HepG2 (cell line): ENCODE measurements at regions not wholly inside any gene's neighbourhood (a gene's known extent, or its start where the extent isn't known, plus 50 kb on each side); places are given as distances from the start of the nearest gene placed in this dataset.

ENCODE experiments used
- ATAC-seq: fragments of 200-7000 bp; cut with Tn5 transposase; 3 replicates; pipeline ENCODE4 v1.9.1; 2020; ENCODE audit warnings: mild to moderate bottlenecking, moderate library complexity
- BruUV-seq: library from RNA; stranded (reverse); fragments of 400-500 nt; replicated peaks from 2 replicates; lab custom pipeline; 2021; lab: Mats Ljungman, UMichigan
- CTCF ChIA-PET: fragments of 300-600 bp; formaldehyde crosslinking; extraction: SDS; loops from one replicate; lab custom pipeline; 2021; ENCODE audit warnings: low total read pairs, inconsistent platforms, low intra/inter-chr PET ratio; lab: Yijun Ruan, JAX
- POLR2A ChIA-PET: fragments of 350-600 bp; sonication (Branson Sonifier 250); formaldehyde crosslinking; loops from one replicate; lab custom pipeline; 2020; ENCODE audit warnings: antibody characterized with exemption, inconsistent platforms; lab: Yijun Ruan, JAX
- DNase-seq: peaks from one replicate; pipeline ENCODE4 v3.0.0-alpha.2; 2015; ENCODE audit warnings: low spot score
- FAIRE-seq: peaks from 3 replicates; lab custom pipeline; 2011; peaks lifted over from hg19 to GRCh38; lab: Jason Lieb, UNC
- H2AFZ ChIP-seq: one replicate; pipeline ENCODE4 v1.6.1; 2011; ENCODE audit warnings: low read length, inconsistent platforms
- H3K27ac ChIP-seq: fragments of 300-600 bp; 3 replicates; pipeline ENCODE4 v1.8.0; 2011; ENCODE audit warnings: mixed run types, mild to moderate bottlenecking, mixed read lengths, low read length, inconsistent platforms; ENCODE audit not compliant: insufficient read depth; ENCODE audit errors: extremely low read length
- H3K27me3 ChIP-seq, 2 experiments: fragments of 200-600 bp in 1 of 2; 2 replicates in 1 of 2; 3 replicates in 1 of 2; pipeline versions ENCODE4 v1.6.0 to v1.8.0; 2011; ENCODE audit warnings: low read length in 2 of 2, mild to moderate bottlenecking in 2 of 2, moderate library complexity in 2 of 2, inconsistent platforms in 1 of 2; ENCODE audit not compliant: insufficient read depth in 2 of 2, control insufficient read depth in 1 of 2
- H3K36me3 ChIP-seq, 2 experiments: fragments of 200-600 bp in 1 of 2; replicated peaks in 1 of 2; 2 replicates in 1 of 2; 3 replicates in 1 of 2; pipeline versions ENCODE4 v1.5.1 to v1.8.0; 2011; ENCODE audit warnings: low read length in 2 of 2, inconsistent platforms in 1 of 2; ENCODE audit not compliant: insufficient read depth in 2 of 2, control insufficient read depth in 1 of 2
- H3K4me1 ChIP-seq: 2 replicates; pipeline ENCODE4 v1.5.1; 2012; ENCODE audit warnings: low read length, inconsistent platforms; ENCODE audit not compliant: insufficient read depth
- H3K4me2 ChIP-seq: 2 replicates; pipeline ENCODE4 v1.6.0; 2011; ENCODE audit warnings: low read depth, low read length, inconsistent platforms
- H3K4me3 ChIP-seq, 3 experiments: fragments of 200-600 bp in 1 of 3; sonication (generic), shearing (Covaris generic) in 1 of 3; replicated peaks in 1 of 3; 2 replicates each; pipeline ENCODE4 v1.5.1; 2011 to 2016; ENCODE audit warnings: low read length in 3 of 3, inconsistent platforms in 2 of 3, low read depth in 2 of 3, mild to moderate bottlenecking in 2 of 3, control low read depth in 1 of 3, mixed read lengths in 1 of 3; ENCODE audit not compliant: insufficient read depth in 1 of 3
- H3K79me2 ChIP-seq: one replicate; pipeline ENCODE4 v1.6.1; 2011; ENCODE audit warnings: low read length, inconsistent platforms; ENCODE audit not compliant: insufficient read depth
- H3K9ac ChIP-seq: 2 replicates; pipeline ENCODE4 v1.6.0; 2011; ENCODE audit warnings: mild to moderate bottlenecking, low read depth, low read length, inconsistent platforms; ENCODE audit not compliant: insufficient read depth
- H3K9me3 ChIP-seq: 2 replicates; pipeline ENCODE4 v1.5.1; 2012; ENCODE audit warnings: mild to moderate bottlenecking, low read length
- H4K20me1 ChIP-seq: 2 replicates; pipeline ENCODE4 v1.6.0; 2011; ENCODE audit warnings: inconsistent platforms, mild to moderate bottlenecking, low read length, moderate library complexity; ENCODE audit not compliant: insufficient read depth
- ARHGAP35 ChIP-seq: sonication (generic); formaldehyde crosslinking; IDR thresholded peaks from 2 replicates; pipeline ENCODE4 v1.9.0; 2022; ENCODE audit warnings: mild to moderate bottlenecking, inconsistent platforms, moderate library complexity, missing genetic modification reagents, borderline replicate concordance
- CBFB ChIP-seq: sonication (generic); formaldehyde crosslinking; IDR thresholded peaks from 2 replicates; pipeline ENCODE4 v1.4.0; 2020; ENCODE audit warnings: missing genetic modification reagents
- CBX5 ChIP-seq: sonication (generic); formaldehyde crosslinking; IDR thresholded peaks from 2 replicates; pipeline ENCODE4 v1.4.0; 2020; ENCODE audit warnings: missing genetic modification reagents, borderline replicate concordance
- ERF ChIP-seq: IDR thresholded peaks from 2 replicates; pipeline ENCODE4 v1.6.1; 2018; ENCODE audit warnings: missing biosample characterization, missing genetic modification reagents
- FOXJ3 ChIP-seq: sonication (generic); formaldehyde crosslinking; IDR thresholded peaks from 2 replicates; pipeline ENCODE4 v1.4.0; 2020; ENCODE audit warnings: missing genetic modification reagents, mild to moderate bottlenecking, borderline replicate concordance
- HMG20A ChIP-seq: IDR thresholded peaks from 2 replicates; pipeline ENCODE4 v1.6.1; 2016; ENCODE audit warnings: borderline replicate concordance
- HOXA3 ChIP-seq: sonication (generic); formaldehyde crosslinking; IDR thresholded peaks from 2 replicates; pipeline ENCODE4 v1.5.0; 2020; ENCODE audit warnings: missing genetic modification reagents
- SETDB1 ChIP-seq: sonication (generic); formaldehyde crosslinking; IDR thresholded peaks from 2 replicates; pipeline ENCODE4 v1.5.1; 2020; ENCODE audit warnings: missing genetic modification reagents, mild to moderate bottlenecking, borderline replicate concordance
- YEATS2 ChIP-seq: sonication (generic); formaldehyde crosslinking; IDR thresholded peaks from 2 replicates; pipeline ENCODE4 v1.4.0; 2020; ENCODE audit warnings: missing genetic modification reagents, borderline replicate concordance
- ZEB1 ChIP-seq: IDR thresholded peaks from 2 replicates; pipeline ENCODE4 v1.6.1; 2012; ENCODE audit warnings: mild to moderate bottlenecking, low read depth, inconsistent platforms; ENCODE audit not compliant: insufficient replicate concordance
- ZNF30 ChIP-seq: sonication (generic); formaldehyde crosslinking; IDR thresholded peaks from 2 replicates; pipeline ENCODE4 v1.5.0; 2020; ENCODE audit warnings: mild to moderate bottlenecking, missing genetic modification reagents
- ZNF7 ChIP-seq: IDR thresholded peaks from 2 replicates; pipeline ENCODE4 v1.6.1; 2016; ENCODE audit warnings: missing biosample characterization, missing genetic modification reagents
- WGBS: methylation state at CpG from one replicate; pipeline ENCODE4 v1.1.6; 2017; ENCODE audit warnings: low lambda C conversion rate; 5-methylcytosine and 5-hydroxymethylcytosine counted together
- in situ Hi-C: cut with HindIII; loops from 2 replicates; pipeline ENCODE4 v1.10.0; 2017; ENCODE audit warnings: low pct_unique_long_range_greater_than_20kb; ENCODE audit not compliant: extremely low pct_ligation_motif_present
- intact Hi-C: fragments of 100-400 bp; cut with micrococcal nuclease; formaldehyde crosslinking; loops from one replicate; pipeline ENCODE4 v1.10.0; 2022; ENCODE audit not compliant: unreplicated experiment
- TF ChIP-seq, protein P1 (sequence below): sonication (generic); formaldehyde crosslinking; IDR thresholded peaks from 2 replicates; pipeline ENCODE4 v1.4.0; 2020; ENCODE audit warnings: mild to moderate bottlenecking, missing genetic modification reagents
- TF ChIP-seq, protein P2 (sequence below): sonication (generic); formaldehyde crosslinking; IDR thresholded peaks from 2 replicates; pipeline ENCODE4 v1.5.0; 2020; ENCODE audit warnings: missing genetic modification reagents, mild to moderate bottlenecking, borderline replicate concordance
- TF ChIP-seq, protein P3 (sequence below): sonication (generic); formaldehyde crosslinking; IDR thresholded peaks from 2 replicates; pipeline ENCODE4 v1.5.0; 2020; ENCODE audit warnings: mild to moderate bottlenecking, missing genetic modification reagents

DNA sequence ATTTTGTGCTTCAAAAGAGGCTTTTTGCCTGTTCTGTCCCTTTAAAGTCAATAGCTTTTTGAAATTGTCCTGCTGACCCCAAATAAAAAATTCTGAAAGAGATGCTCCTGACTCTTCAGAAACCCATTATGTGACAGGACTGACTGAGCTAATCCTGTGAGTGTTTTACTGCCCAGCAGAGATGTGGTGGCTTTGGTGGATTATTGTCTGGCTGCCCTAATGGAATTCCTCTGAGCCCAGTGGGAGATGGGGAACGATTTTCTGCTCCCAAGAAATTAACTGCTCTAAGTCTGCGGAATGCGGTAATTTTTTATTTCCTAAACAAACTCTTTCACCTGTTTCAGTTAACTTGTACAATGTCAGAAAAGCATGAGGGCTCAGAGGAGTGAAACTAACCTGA is 258.2 kb downstream of the IKZF2 start:
- no peaks in the 10 kb centered on the region for H3K36me3 ChIP-seq
- ChIA-PET POLR2A (no interaction called here), CTCF (no interaction called here)
- DNase-seq (no peak), FAIRE-seq (no peak), ATAC-seq (no peak)
- no peaks in the 10 kb centered on the region for H3K9me3 ChIP-seq
- H3K9ac ChIP-seq = no peak overlapping the region
- BruUV-seq = no TSS peak
- H2AFZ ChIP-seq = no peak overlapping the region
- intact Hi-C loops (no loop called here), in situ Hi-C loops (loop anchor here (10.0 kb wide), 1 partner anchor 208 kb away; no protein-coding TSS in a partner anchor)
- TF ChIP-seq, protein P1, sequence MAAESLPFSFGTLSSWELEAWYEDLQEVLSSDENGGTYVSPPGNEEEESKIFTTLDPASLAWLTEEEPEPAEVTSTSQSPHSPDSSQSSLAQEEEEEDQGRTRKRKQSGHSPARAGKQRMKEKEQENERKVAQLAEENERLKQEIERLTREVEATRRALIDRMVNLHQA = no peak
- TF ChIP-seq, protein P2, sequence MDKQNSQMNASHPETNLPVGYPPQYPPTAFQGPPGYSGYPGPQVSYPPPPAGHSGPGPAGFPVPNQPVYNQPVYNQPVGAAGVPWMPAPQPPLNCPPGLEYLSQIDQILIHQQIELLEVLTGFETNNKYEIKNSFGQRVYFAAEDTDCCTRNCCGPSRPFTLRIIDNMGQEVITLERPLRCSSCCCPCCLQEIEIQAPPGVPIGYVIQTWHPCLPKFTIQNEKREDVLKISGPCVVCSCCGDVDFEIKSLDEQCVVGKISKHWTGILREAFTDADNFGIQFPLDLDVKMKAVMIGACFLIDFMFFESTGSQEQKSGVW (CRISPR knock-in tag) = no peak
- TF ChIP-seq CBFB (no peak), ZNF30 (CRISPR knock-in tag) (no peak), FOXJ3 (CRISPR knock-in tag) (no peak), HMG20A (CRISPR knock-in tag) (no peak), HOXA3 (CRISPR knock-in tag) (no peak), ZNF7 (CRISPR knock-in tag) (no peak), ARHGAP35 (no peak), SETDB1 (CRISPR knock-in tag) (no peak), YEATS2 (no peak), CBX5 (CRISPR knock-in tag) (no peak), ZEB1 (no peak), ERF (CRISPR knock-in tag) (no peak)
- TF ChIP-seq, protein P3, sequence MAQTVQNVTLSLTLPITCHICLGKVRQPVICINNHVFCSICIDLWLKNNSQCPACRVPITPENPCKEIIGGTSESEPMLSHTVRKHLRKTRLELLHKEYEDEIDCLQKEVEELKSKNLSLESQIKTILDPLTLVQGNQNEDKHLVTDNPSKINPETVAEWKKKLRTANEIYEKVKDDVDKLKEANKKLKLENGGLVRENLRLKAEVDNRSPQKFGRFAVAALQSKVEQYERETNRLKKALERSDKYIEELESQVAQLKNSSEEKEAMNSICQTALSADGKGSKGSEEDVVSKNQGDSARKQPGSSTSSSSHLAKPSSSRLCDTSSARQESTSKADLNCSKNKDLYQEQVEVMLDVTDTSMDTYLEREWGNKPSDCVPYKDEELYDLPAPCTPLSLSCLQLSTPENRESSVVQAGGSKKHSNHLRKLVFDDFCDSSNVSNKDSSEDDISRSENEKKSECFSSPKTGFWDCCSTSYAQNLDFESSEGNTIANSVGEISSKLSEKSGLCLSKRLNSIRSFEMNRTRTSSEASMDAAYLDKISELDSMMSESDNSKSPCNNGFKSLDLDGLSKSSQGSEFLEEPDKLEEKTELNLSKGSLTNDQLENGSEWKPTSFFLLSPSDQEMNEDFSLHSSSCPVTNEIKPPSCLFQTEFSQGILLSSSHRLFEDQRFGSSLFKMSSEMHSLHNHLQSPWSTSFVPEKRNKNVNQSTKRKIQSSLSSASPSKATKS = no peak
- 9% methylated on average over 3 of the region's 3 CpGs for WGBS
- no peaks in the 10 kb centered on the region for H4K20me1 ChIP-seq
- H3K27me3 ChIP-seq = no peaks in the 10 kb centered on the region
- no peaks in the 10 kb centered on the region for H3K79me2 ChIP-seq
- no peak overlapping the region for H3K4me3 ChIP-seq
- no peak overlapping the region for H3K27ac ChIP-seq
- H3K4me1 ChIP-seq = no peaks in the 10 kb centered on the region
- H3K4me2 ChIP-seq = no peak overlapping the region
